Loucy (cell line): ENCODE measurements at regions not wholly inside any gene's neighbourhood (a gene's known extent, or its start where the extent isn't known, plus 50 kb on each side); places are given as distances from the start of the nearest gene placed in this dataset.

Source experiments
- H2AFZ ChIP-seq: fragments of 200-600 bp; sonication (generic); 2 replicates; pipeline ENCODE4 v1.6.0; 2016; ENCODE audit warnings: antibody characterized with exemption, mild to moderate bottlenecking, low read length, moderate library complexity
- H3F3A ChIP-seq: fragments of 200-600 bp; 2 replicates; pipeline ENCODE4 v1.6.0; 2016; ENCODE audit warnings: antibody characterized with exemption, low read depth, mild to moderate bottlenecking
- H3K27me3 ChIP-seq: fragments of 200-600 bp; sonication (generic); 2 replicates; pipeline ENCODE4 v1.6.1; 2014; ENCODE audit warnings: low read length, mild to moderate bottlenecking; ENCODE audit not compliant: insufficient read depth, poor library complexity, severe bottlenecking
- H3K36me3 ChIP-seq: fragments of 200-600 bp; sonication (generic); 2 replicates; pipeline ENCODE4 v1.6.1; 2016; ENCODE audit warnings: low read length; ENCODE audit not compliant: insufficient read depth
- H3K4me1 ChIP-seq: fragments of 200-600 bp; sonication (generic); 2 replicates; pipeline ENCODE4 v1.5.1; 2014; ENCODE audit warnings: low read length, mild to moderate bottlenecking; ENCODE audit not compliant: insufficient read depth, poor library complexity, severe bottlenecking
- H3K4me2 ChIP-seq: fragments of 200-600 bp; sonication (generic); 2 replicates; pipeline ENCODE4 v1.6.0; 2014; ENCODE audit warnings: antibody characterized with exemption, low read length, low read depth, mild to moderate bottlenecking; ENCODE audit not compliant: poor library complexity, severe bottlenecking
- H3K4me3 ChIP-seq: fragments of 200-600 bp; sonication (generic); 2 replicates; pipeline ENCODE4 v1.5.1; 2014; ENCODE audit warnings: low read length, mild to moderate bottlenecking, mixed read lengths; ENCODE audit not compliant: poor library complexity, severe bottlenecking
- H3K79me2 ChIP-seq: fragments of 200-600 bp; sonication (generic); 2 replicates; pipeline ENCODE4 v1.6.1; 2014; ENCODE audit warnings: low read length; ENCODE audit not compliant: insufficient read depth
- H3K9ac ChIP-seq: fragments of 200-600 bp; sonication (generic); 2 replicates; pipeline ENCODE4 v1.6.0; 2014; ENCODE audit warnings: mild to moderate bottlenecking, low read depth, low read length, moderate library complexity; ENCODE audit not compliant: poor library complexity, severe bottlenecking
- H3K9me2 ChIP-seq: fragments of 200-600 bp; sonication (generic); replicated peaks from 2 replicates; pipeline ENCODE4 v1.6.1; 2016; ENCODE audit warnings: low read depth, low read length, mixed read lengths
- H3K9me3 ChIP-seq: fragments of 200-600 bp; sonication (generic); 2 replicates; pipeline ENCODE4 v1.6.1; 2014; ENCODE audit warnings: mild to moderate bottlenecking, antibody characterized with exemption, low read length, low read depth; ENCODE audit not compliant: insufficient read depth
- H4K20me1 ChIP-seq: fragments of 200-600 bp; sonication (generic); 2 replicates; pipeline ENCODE4 v1.6.0; 2014; ENCODE audit warnings: antibody characterized with exemption, low read length, mild to moderate bottlenecking; ENCODE audit not compliant: insufficient read depth, poor library complexity, severe bottlenecking
- CTCF ChIP-seq: fragments of 200-600 bp; sonication (generic); conservative IDR thresholded peaks from 2 replicates; pipeline ENCODE4 v1.5.1; 2014; ENCODE audit warnings: mild to moderate bottlenecking, antibody characterized with exemption, low read length
- EZH2phosphoT487 ChIP-seq: fragments of 200-600 bp; IDR thresholded peaks from 2 replicates; pipeline ENCODE4 v1.6.1; 2018; ENCODE audit warnings: antibody characterized with exemption, mild to moderate bottlenecking, moderate library complexity, borderline replicate concordance

- no peak overlapping the region for H3K9ac ChIP-seq
- no peaks in the 10 kb centered on the region for H3K4me1 ChIP-seq
- no peak overlapping the region for H3K4me2 ChIP-seq
- no peaks in the 10 kb centered on the region for H3K9me2 ChIP-seq
- no peak overlapping the region for H2AFZ ChIP-seq
- H4K20me1 ChIP-seq: no peaks in the 10 kb centered on the region
- no peaks in the 10 kb centered on the region for H3K36me3 ChIP-seq
- no peaks in the 10 kb centered on the region for H3K27me3 ChIP-seq
- TF ChIP-seq CTCF: no peak
- no peak for TF ChIP-seq EZH2phosphoT487
- no peaks in the 10 kb centered on the region for H3K9me3 ChIP-seq
- H3F3A ChIP-seq: no peaks in the 10 kb centered on the region
- no peaks in the 10 kb centered on the region for H3K79me2 ChIP-seq
- no peak overlapping the region for H3K4me3 ChIP-seq
These were observed 241.5 kb upstream of the SATB1 start for GRCh38 chr3:18666655-18667054.

DNA sequence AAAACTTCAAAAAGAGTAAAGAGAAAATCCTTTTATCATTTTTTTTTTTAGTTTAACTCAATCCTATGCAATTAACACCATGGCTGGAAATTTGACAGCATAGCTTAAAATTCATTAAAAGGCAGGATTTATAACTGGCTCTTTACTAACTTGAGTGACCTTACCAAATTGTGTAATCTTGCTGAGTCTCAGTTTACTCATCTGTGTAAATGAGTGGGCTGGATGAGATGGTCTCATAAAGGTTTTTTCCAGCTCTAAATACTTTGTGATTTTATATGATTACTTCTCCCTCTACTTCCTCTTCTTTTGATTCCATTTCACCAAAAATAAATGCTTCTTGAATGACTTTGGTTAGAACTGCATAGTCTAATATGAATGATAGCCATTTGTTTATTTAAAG lies 234.9 kb upstream of the SATB1 start:
- Histone ChIP-seq H3K4me1 (peaks cover 22% of the 10 kb centered on the region), H3K27me3 (no peaks in the 10 kb centered on the region), H3K9me3 (no peaks in the 10 kb centered on the region), H3K4me2 (no peak overlapping the region), H3K4me3 (no peak overlapping the region), H3K36me3 (no peaks in the 10 kb centered on the region), H3K9ac (no peak overlapping the region), H3K79me2 (no peaks in the 10 kb centered on the region), H2AFZ (no peak overlapping the region), H3K9me2 (no peaks in the 10 kb centered on the region), H4K20me1 (no peaks in the 10 kb centered on the region), H3F3A (no peaks in the 10 kb centered on the region)
- TF ChIP-seq EZH2phosphoT487: no peak
- no peak for TF ChIP-seq CTCF

- TF ChIP-seq CTCF: no peak
- no peak for TF ChIP-seq EZH2phosphoT487
- Histone ChIP-seq H3K9ac (no peak overlapping the region), H3K27me3 (no peaks in the 10 kb centered on the region), H3K36me3 (no peaks in the 10 kb centered on the region), H2AFZ (no peak overlapping the region), H4K20me1 (no peaks in the 10 kb centered on the region), H3F3A (no peaks in the 10 kb centered on the region), H3K4me1 (peaks cover 22% of the 10 kb centered on the region), H3K9me3 (no peaks in the 10 kb centered on the region), H3K79me2 (no peaks in the 10 kb centered on the region), H3K4me2 (peak overlapping the region; percentile 23), H3K9me2 (no peaks in the 10 kb centered on the region), H3K4me3 (no peak overlapping the region)
These were observed 233.0 kb upstream of the SATB1 start for GRCh38 chr3:18657858-18658820.
